ENCODE measurements at regions not wholly inside any gene's neighbourhood (a gene's known extent, or its start where the extent isn't known, plus 50 kb on each side); places are given as distances from the start of the nearest gene placed in this dataset.

DNA sequence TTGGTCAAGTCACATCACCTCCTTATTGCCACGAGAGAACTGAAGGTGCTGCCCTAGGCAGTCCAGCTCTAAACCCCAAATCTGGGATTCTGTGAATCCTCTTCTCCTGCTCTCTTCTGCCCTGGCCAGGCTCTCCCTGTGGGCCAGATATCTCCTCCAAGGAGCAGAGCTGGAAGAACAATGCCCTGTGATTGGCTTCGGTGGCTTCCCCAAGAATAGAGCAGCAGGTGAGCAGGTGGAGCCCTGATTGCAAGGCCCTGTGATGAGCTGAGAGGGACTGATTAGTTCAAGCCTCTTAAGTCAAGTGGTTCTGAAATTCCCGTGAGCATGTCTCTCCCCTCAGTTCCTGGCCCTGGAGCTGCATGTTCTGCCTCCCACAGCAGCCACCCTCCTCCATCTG, 175.3 kb upstream of the BRINP1 start:
- no peak for TF ChIP-seq CTCF (tag by site-specific recombination; IDR thresholded peaks at IDR 0.05)
- TF ChIP-seq, protein P1, sequence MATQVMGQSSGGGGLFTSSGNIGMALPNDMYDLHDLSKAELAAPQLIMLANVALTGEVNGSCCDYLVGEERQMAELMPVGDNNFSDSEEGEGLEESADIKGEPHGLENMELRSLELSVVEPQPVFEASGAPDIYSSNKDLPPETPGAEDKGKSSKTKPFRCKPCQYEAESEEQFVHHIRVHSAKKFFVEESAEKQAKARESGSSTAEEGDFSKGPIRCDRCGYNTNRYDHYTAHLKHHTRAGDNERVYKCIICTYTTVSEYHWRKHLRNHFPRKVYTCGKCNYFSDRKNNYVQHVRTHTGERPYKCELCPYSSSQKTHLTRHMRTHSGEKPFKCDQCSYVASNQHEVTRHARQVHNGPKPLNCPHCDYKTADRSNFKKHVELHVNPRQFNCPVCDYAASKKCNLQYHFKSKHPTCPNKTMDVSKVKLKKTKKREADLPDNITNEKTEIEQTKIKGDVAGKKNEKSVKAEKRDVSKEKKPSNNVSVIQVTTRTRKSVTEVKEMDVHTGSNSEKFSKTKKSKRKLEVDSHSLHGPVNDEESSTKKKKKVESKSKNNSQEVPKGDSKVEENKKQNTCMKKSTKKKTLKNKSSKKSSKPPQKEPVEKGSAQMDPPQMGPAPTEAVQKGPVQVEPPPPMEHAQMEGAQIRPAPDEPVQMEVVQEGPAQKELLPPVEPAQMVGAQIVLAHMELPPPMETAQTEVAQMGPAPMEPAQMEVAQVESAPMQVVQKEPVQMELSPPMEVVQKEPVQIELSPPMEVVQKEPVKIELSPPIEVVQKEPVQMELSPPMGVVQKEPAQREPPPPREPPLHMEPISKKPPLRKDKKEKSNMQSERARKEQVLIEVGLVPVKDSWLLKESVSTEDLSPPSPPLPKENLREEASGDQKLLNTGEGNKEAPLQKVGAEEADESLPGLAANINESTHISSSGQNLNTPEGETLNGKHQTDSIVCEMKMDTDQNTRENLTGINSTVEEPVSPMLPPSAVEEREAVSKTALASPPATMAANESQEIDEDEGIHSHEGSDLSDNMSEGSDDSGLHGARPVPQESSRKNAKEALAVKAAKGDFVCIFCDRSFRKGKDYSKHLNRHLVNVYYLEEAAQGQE (tag by site-specific recombination; IDR thresholded peaks at IDR 0.05) = no peak

All from HEK293 (cell line).